WTC11 (cell line): ENCODE measurements at regions not wholly inside any gene's neighbourhood (a gene's known extent, or its start where the extent isn't known, plus 50 kb on each side); places are given as distances from the start of the nearest gene placed in this dataset.

Experiments
- ATAC-seq: fragments of 200-7000 bp; cut with Tn5 transposase; 2 replicates; pipeline ENCODE4 v1.10.0; 2021; ENCODE audit warnings: mild to moderate bottlenecking, moderate library complexity
- CTCF ChIA-PET: fragments of 300-600 bp; sonication (Branson Sonifier 250); formaldehyde crosslinking; loops from one replicate; lab custom pipeline; 2021; ENCODE audit warnings: antibody characterized with exemption; lab: Charles Lee
- POLR2A ChIA-PET: fragments of 350-600 bp; sonication (Branson Sonifier 250); formaldehyde crosslinking; loops from one replicate; lab custom pipeline; 2021; ENCODE audit warnings: antibody characterized with exemption; lab: Charles Lee
- DNase-seq: peaks from one replicate; pipeline ENCODE4 v3.0.0; 2021; ENCODE audit warnings: low spot score
- H3K27ac Mint-ChIP-seq: 2 replicates; pipeline ENCODE4 v1.8.0; 2021; ENCODE audit warnings: mixed read lengths
- H3K27me3 Mint-ChIP-seq: 2 replicates; pipeline ENCODE4 v1.8.0; 2021; ENCODE audit warnings: low read depth, mild to moderate bottlenecking, moderate library complexity, mixed read lengths
- H3K36me3 Mint-ChIP-seq: 2 replicates; pipeline ENCODE4 v1.8.0; 2021; ENCODE audit warnings: mixed read lengths
- H3K4me1 Mint-ChIP-seq: 2 replicates; pipeline ENCODE4 v1.8.0; 2022; ENCODE audit warnings: mixed read lengths
- H3K4me3 Mint-ChIP-seq: 2 replicates; pipeline ENCODE4 v1.8.0; 2021; ENCODE audit warnings: mild to moderate bottlenecking, moderate library complexity, mixed read lengths
- H3K9me3 Mint-ChIP-seq: 2 replicates; pipeline ENCODE4 v1.8.0; 2021; ENCODE audit warnings: mixed read lengths
- CBFB ChIP-seq: sonication (generic); formaldehyde crosslinking; IDR thresholded peaks from 2 replicates; pipeline ENCODE4 v1.8.1; 2022; ENCODE audit warnings: mild to moderate bottlenecking, low read depth, missing genetic modification reagents
- CREM ChIP-seq: sonication (generic); formaldehyde crosslinking; IDR thresholded peaks from 2 replicates; pipeline ENCODE4 v1.8.1; 2022; ENCODE audit warnings: mild to moderate bottlenecking, missing genetic modification reagents, moderate library complexity
- CTCF ChIP-seq: fragments of 200-600 bp; IDR thresholded peaks from 2 replicates; pipeline ENCODE4 v1.8.0; 2022; ENCODE audit warnings: antibody characterized with exemption
- ERG ChIP-seq: fragments of 250-450 bp; sonication (Bioruptor Pico); IDR thresholded peaks from 2 replicates; pipeline ENCODE4 v1.8.0; 2021; ENCODE audit warnings: mild to moderate bottlenecking
- GRHL2 ChIP-seq: fragments of 250-450 bp; sonication (Bioruptor Pico); IDR thresholded peaks from 2 replicates; pipeline ENCODE4 v1.8.0; 2022; ENCODE audit warnings: mild to moderate bottlenecking, moderate library complexity; ENCODE audit not compliant: insufficient replicate concordance, severe bottlenecking
- IRF1 ChIP-seq: sonication (generic); formaldehyde crosslinking; IDR thresholded peaks from 2 replicates; pipeline ENCODE4 v1.8.0; 2023; ENCODE audit warnings: missing genetic modification reagents
- IRF2 ChIP-seq: sonication (generic); formaldehyde crosslinking; IDR thresholded peaks from 2 replicates; pipeline ENCODE4 v1.8.0; 2022; ENCODE audit warnings: low read depth, missing genetic modification reagents, borderline replicate concordance
- NFE2L1 ChIP-seq: sonication (generic); formaldehyde crosslinking; IDR thresholded peaks from 2 replicates; pipeline ENCODE4 v1.8.1; 2023; ENCODE audit warnings: missing genetic modification reagents
- NR2C2 ChIP-seq: sonication (generic); formaldehyde crosslinking; IDR thresholded peaks from 2 replicates; pipeline ENCODE4 v1.8.0; 2022; ENCODE audit warnings: mild to moderate bottlenecking, missing genetic modification reagents
- PRDM15 ChIP-seq: sonication (generic); formaldehyde crosslinking; IDR thresholded peaks from 2 replicates; pipeline ENCODE4 v1.8.0; 2022; ENCODE audit warnings: missing genetic modification reagents
- RORB ChIP-seq: fragments of 250-450 bp; sonication (Bioruptor Pico); IDR thresholded peaks from 2 replicates; pipeline ENCODE4 v1.9.0; 2021; ENCODE audit warnings: mild to moderate bottlenecking
- SMAD3 ChIP-seq: sonication (generic); formaldehyde crosslinking; IDR thresholded peaks from 2 replicates; pipeline ENCODE4 v1.8.0; 2022; ENCODE audit warnings: missing genetic modification reagents, mild to moderate bottlenecking, borderline replicate concordance
- ZNF396 ChIP-seq: fragments of 250-450 bp; sonication (Bioruptor Pico); IDR thresholded peaks from 2 replicates; pipeline ENCODE4 v1.8.0; 2021; ENCODE audit warnings: mild to moderate bottlenecking, moderate library complexity, borderline replicate concordance
- ZNF425 ChIP-seq: fragments of 250-450 bp; sonication (Bioruptor Pico); conservative IDR thresholded peaks from 2 replicates; pipeline ENCODE4 v1.9.0; 2021; ENCODE audit warnings: mild to moderate bottlenecking
- TF ChIP-seq, protein P1 (sequence below): sonication (generic); formaldehyde crosslinking; IDR thresholded peaks from 2 replicates; pipeline ENCODE4 v1.8.0; 2022; ENCODE audit warnings: mild to moderate bottlenecking, missing genetic modification reagents
- TF ChIP-seq, protein P2 (sequence below): sonication (generic); formaldehyde crosslinking; IDR thresholded peaks from 2 replicates; pipeline ENCODE4 v1.8.1; 2022; ENCODE audit warnings: low read depth, mild to moderate bottlenecking, moderate library complexity, missing genetic modification reagents, borderline replicate concordance

- no peak for TF ChIP-seq ZNF425
Measured at GRCh38 chr4:189035091-189035490, 895.9 kb downstream of the TRIML1 start (continued).

GRCh38 chr4:189035654-189036053 is 896.4 kb downstream of the TRIML1 start:
- H3K9me3 Mint-ChIP-seq = peaks cover 4% of the 10 kb centered on the region

DNA sequence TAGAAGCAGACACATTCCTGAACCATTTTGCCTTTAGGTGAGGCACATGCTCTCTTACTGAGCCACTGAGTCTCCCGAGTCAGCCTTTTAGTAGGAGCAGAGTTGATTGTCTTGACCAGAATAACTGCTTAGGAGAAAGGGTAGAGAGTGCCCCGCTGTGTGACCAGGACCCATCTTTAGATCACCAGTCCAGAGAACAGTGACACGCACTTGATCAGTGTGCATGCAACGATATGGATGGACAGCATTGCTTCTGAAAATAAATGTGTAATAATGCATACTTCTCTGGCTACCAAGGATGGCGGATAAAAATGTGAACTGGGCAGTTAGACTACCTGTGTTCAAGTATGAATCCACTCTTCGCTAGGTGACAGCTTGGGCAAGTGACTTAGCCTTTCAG is 897.7 kb downstream of the TRIML1 start:
- ChIA-PET CTCF (no interaction called here), POLR2A (no interaction called here)
- no peaks in the 10 kb centered on the region for H3K27me3 Mint-ChIP-seq
- H3K27ac Mint-ChIP-seq = no peak overlapping the region
- ATAC-seq = no peak
- no peak for DNase-seq
- H3K4me3 Mint-ChIP-seq = no peak overlapping the region
- H3K36me3 Mint-ChIP-seq = no peaks in the 10 kb centered on the region
- peaks cover 4% of the 10 kb centered on the region for H3K9me3 Mint-ChIP-seq
- H3K4me1 Mint-ChIP-seq = peaks cover 6% of the 10 kb centered on the region
- TF ChIP-seq RORB (CRISPR knock-in tag) (no peak), GRHL2 (CRISPR knock-in tag) (no peak), CBFB (CRISPR knock-in tag) (no peak), IRF2 (CRISPR knock-in tag) (no peak), NR2C2 (CRISPR knock-in tag) (no peak), IRF1 (CRISPR knock-in tag) (no peak), NFE2L1 (no peak), ERG (CRISPR knock-in tag) (no peak)
- TF ChIP-seq, protein P1, sequence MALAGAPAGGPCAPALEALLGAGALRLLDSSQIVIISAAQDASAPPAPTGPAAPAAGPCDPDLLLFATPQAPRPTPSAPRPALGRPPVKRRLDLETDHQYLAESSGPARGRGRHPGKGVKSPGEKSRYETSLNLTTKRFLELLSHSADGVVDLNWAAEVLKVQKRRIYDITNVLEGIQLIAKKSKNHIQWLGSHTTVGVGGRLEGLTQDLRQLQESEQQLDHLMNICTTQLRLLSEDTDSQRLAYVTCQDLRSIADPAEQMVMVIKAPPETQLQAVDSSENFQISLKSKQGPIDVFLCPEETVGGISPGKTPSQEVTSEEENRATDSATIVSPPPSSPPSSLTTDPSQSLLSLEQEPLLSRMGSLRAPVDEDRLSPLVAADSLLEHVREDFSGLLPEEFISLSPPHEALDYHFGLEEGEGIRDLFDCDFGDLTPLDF (CRISPR knock-in tag) = no peak

More at GRCh38 chr4:189035654-189036053, 896.4 kb downstream of the TRIML1 start:
- no peak overlapping the region for H3K27ac Mint-ChIP-seq
- H3K4me3 Mint-ChIP-seq = no peak overlapping the region
- no peak for ATAC-seq
- DNase-seq = no peak
- TF ChIP-seq ZNF396 (CRISPR knock-in tag) = no peak
- no peak for TF ChIP-seq CTCF
- TF ChIP-seq PRDM15 (CRISPR knock-in tag) = no peak
- TF ChIP-seq, protein P2, sequence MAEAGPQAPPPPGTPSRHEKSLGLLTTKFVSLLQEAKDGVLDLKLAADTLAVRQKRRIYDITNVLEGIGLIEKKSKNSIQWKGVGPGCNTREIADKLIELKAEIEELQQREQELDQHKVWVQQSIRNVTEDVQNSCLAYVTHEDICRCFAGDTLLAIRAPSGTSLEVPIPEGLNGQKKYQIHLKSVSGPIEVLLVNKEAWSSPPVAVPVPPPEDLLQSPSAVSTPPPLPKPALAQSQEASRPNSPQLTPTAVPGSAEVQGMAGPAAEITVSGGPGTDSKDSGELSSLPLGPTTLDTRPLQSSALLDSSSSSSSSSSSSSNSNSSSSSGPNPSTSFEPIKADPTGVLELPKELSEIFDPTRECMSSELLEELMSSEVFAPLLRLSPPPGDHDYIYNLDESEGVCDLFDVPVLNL (CRISPR knock-in tag) = no peak
- TF ChIP-seq SMAD3 = no peak
- no peak for TF ChIP-seq CREM (CRISPR knock-in tag)
- CTCF ChIA-PET = no interaction called here
- POLR2A ChIA-PET = interaction anchor here (0.6 kb wide), 1 partner anchor 123 kb away, joined by 7 read pairs; no protein-coding TSS in a partner anchor
- H3K27me3 Mint-ChIP-seq = no peaks in the 10 kb centered on the region
- no peaks in the 10 kb centered on the region for H3K36me3 Mint-ChIP-seq
- H3K4me1 Mint-ChIP-seq = peaks cover 6% of the 10 kb centered on the region
